IgD-negative memory B cell (primary cell): ENCODE measurements at regions not wholly inside any gene's neighbourhood (a gene's known extent, or its start where the extent isn't known, plus 50 kb on each side); places are given as distances from the start of the nearest gene placed in this dataset.
"Not testable (repeated sequence)": the region's sequence is repeated elsewhere in the genome, so short reads cannot be mapped to it uniquely, and the experiment has no call there.

Experiments used
- H3K27ac Mint-ChIP-seq, 3 donors: one replicate each; pipeline ENCODE4 v1.8.0; 2020 to 2022; ENCODE audit warnings: mild to moderate bottlenecking in 3 of 3, mixed read lengths in 3 of 3, moderate library complexity in 1 of 3
- H3K27me3 Mint-ChIP-seq: one replicate; pipeline ENCODE4 v1.8.0; 2021; ENCODE audit warnings: mixed read lengths
- H3K36me3 Mint-ChIP-seq: one replicate; pipeline ENCODE4 v1.8.0; 2020; ENCODE audit warnings: mild to moderate bottlenecking, mixed read lengths
- H3K4me1 Mint-ChIP-seq, 3 donors: one replicate each; pipeline ENCODE4 v1.8.0; 2020 to 2022; ENCODE audit warnings: mixed read lengths in 3 of 3, mild to moderate bottlenecking in 1 of 3
- H3K4me3 Mint-ChIP-seq, 4 donors: one replicate each; pipeline ENCODE4 v1.8.0; 2020 to 2022; ENCODE audit warnings: mild to moderate bottlenecking in 4 of 4, mixed read lengths in 4 of 4, moderate library complexity in 3 of 4
- H3K9me3 Mint-ChIP-seq, 3 donors: one replicate each; pipeline ENCODE4 v1.8.0; 2020 to 2021; ENCODE audit warnings: mixed read lengths in 3 of 3, mild to moderate bottlenecking in 1 of 3

DNA sequence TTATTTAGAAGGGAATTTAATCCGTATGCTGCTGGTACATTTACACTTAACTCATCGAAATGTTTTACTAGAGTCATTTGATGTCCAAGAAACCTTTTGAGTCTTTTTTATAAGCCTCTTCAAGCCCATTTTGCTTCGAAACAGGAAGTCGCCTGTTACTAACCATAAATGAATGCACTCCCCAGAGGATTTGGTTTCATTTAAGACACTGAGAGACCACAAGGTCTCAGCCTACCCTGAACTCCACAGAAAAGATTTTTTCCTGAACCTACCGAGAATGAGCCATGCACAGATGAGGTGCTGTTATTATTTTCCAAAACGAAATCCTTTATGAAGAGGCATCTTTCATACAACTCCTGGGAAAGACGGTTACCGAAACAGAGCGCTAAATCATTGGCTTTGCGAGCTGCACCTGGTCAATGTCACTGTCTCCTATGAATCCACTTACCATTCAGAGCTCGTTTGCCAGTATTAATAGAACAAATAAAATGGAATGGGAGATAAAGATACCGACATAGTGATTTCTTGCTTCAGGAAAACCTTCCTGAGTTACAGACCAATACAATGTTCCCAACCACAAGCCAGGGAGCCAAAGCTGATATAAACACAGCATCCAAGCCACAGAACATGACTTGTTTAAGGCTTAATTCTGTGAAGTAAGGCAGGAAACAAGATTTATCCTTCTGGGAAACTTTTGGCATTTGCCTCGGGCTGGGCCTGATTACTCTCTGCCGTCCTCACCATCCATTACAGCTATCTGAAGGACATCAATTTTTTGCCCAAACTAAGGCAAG, 382.1 kb downstream of the OSR1 start:
- peaks cover 0 to 5% (median 3%) of the 10 kb centered on the region in 3 donors for H3K9me3 Mint-ChIP-seq
- peaks cover 7 to 12% (median 11%) of the 10 kb centered on the region in 3 donors for H3K4me1 Mint-ChIP-seq
- H3K27ac Mint-ChIP-seq: no peak overlapping the region
- H3K27me3 Mint-ChIP-seq: peaks cover 35% of the 10 kb centered on the region
- H3K4me3 Mint-ChIP-seq: peak overlapping the region in 2 of 4 donors; percentile 59 to 77
- H3K36me3 Mint-ChIP-seq: peaks cover 8% of the 10 kb centered on the region

DNA sequence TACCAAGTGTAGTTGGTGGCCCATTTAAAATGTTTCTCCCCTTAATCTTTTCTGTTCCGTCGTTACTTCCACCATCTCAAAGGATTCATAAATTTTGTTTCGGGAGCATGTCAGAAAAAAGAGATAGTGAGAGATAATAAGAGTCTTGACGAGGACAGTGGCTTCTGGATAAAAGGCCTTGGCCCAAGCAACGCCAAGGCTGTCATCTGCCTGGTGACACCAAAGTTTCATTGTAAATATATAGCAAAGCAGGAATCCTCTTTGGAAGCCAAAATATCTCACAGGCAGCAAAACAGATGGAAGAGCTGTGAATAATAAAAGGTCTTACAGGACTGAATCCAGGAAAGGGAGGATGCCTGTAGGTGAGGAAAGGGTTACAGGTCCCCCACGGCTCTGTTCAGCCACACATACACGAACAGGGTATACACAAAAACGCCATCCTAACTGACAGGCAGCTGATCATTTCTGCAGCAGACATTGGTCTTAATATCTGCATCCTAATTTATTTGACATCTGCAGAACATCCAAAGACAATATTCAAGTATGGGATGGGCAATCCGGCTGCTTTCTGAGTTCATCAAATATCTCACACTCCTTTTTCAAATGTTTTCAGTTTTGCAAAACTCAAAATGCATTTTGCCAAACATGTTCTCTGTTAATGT, 382.8 kb downstream of the OSR1 start:
- Mint-ChIP-seq H3K27ac (no peak overlapping the region), H3K9me3 (peaks cover 0 to 5% (median 3%) of the 10 kb centered on the region in 3 donors)

DNA sequence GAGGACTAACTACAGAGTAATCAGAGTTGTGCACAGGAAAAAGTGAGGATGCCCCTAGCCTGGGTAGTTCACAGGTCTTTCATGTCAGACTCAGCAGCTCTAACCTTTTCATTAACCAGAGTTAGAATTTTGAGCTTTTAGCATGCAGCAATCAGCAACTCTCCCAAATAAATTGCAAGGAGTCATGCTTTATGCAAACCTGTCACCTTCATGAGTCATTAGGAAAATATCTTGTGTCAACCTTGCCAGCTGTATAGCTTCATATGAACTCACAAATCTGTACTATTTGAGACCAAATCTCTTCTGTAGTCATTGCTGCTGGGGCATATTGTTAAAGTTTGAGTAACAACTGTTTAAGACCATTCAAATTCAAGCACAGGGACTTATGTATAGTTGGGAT, 382.3 kb upstream of the NT5C1B start:
- Mint-ChIP-seq H3K4me1 (peaks cover 7 to 12% (median 11%) of the 10 kb centered on the region in 3 donors), H3K36me3 (peaks cover 2% of the 10 kb centered on the region), H3K27ac (no peak overlapping the region), H3K4me3 (no peak overlapping the region), H3K27me3 (peaks cover 36% of the 10 kb centered on the region), H3K9me3 (peaks cover 2 to 5% (median 3%) of the 10 kb centered on the region in 3 donors)

More for the DNA sequence above, 382.8 kb downstream of the OSR1 start:
- Mint-ChIP-seq H3K36me3 (peaks cover 6% of the 10 kb centered on the region), H3K27me3 (peaks cover 33% of the 10 kb centered on the region), H3K4me3 (peak overlapping the region in 1 of 4 donors; percentile 18), H3K4me1 (peaks cover 7 to 12% (median 11%) of the 10 kb centered on the region in 3 donors)

DNA sequence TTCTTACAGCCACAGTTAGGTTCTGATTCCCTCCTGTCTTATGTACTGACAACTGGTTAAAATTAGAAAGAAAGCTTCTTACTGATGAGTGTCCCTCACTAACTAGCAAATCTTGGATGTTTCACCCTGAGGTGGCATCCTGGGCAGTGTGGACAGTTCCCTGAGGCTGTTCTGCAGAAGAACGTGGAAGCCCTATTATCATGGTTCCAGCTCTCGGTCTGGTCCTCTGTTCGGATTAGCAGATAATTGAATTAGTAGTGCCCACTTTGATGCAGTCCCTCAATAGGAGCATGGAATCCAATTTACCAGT, 381.7 kb upstream of the NT5C1B start:
- no peak overlapping the region for H3K27ac Mint-ChIP-seq
- H3K27me3 Mint-ChIP-seq: peaks cover 37% of the 10 kb centered on the region
- H3K4me1 Mint-ChIP-seq: peaks cover 2 to 8% (median 6%) of the 10 kb centered on the region in 3 donors
- peaks cover 2 to 5% (median 3%) of the 10 kb centered on the region in 3 donors for H3K9me3 Mint-ChIP-seq
- H3K4me3 Mint-ChIP-seq: no peak overlapping the region
- H3K36me3 Mint-ChIP-seq: no peaks in the 10 kb centered on the region

DNA sequence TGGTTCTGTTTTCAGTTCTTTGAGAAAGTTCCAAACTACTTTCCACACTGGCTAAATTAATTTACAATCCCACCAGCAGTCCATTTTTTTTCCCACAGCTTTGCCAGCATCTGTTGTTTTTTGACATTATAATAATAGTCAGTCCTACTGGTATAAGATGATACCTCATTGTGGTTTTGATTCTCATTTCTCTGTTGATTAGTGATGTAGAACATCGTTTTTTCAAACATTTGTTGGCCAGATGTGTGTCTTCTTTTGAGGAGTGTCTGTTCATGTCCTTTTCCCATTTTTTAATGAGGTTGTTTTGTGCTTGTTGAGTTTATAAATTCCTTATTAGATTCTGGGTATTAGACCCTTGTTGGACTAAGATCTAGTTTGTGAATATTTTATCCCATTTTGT, 376.8 kb upstream of the NT5C1B start:
- Mint-ChIP-seq H3K4me1 (peaks cover 0 to 2% (median 0%) of the 10 kb centered on the region in 3 donors), H3K27ac (no peak overlapping the region), H3K9me3 (peaks cover 0 to 4% (median 2%) of the 10 kb centered on the region in 3 donors), H3K36me3 (peaks cover 2% of the 10 kb centered on the region), H3K27me3 (peaks cover 17% of the 10 kb centered on the region), H3K4me3 (no peak overlapping the region)

DNA sequence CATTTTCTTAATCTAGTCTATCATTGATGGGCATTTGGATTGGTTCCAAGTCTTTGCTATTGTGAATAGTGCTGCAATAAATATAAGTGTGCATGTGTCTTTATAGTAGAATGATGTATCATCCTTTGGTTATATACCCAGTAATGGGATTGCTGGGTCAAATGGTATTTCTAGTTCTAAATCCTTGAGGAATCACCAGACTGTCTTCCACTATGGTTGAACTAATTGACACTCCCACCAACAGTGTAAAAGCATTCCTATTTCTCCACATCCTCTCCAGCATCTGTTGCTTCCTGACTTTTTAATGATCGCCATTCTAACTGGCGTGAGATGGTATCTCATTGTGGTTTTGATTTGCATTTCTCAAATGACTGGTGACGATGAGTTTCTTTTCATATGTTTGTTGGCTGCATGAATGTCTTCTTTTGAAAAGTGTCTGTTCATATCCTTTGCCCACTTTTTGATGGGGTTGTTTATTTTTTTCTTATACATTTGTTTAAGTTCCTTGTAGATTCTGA, 374.4 kb upstream of the NT5C1B start:
- H3K27ac Mint-ChIP-seq, H3K4me3 Mint-ChIP-seq, H3K36me3 Mint-ChIP-seq, H3K9me3 Mint-ChIP-seq, H3K4me1 Mint-ChIP-seq: not testable (repeated sequence)
- peaks cover 11% of the 10 kb centered on the region for H3K27me3 Mint-ChIP-seq

DNA sequence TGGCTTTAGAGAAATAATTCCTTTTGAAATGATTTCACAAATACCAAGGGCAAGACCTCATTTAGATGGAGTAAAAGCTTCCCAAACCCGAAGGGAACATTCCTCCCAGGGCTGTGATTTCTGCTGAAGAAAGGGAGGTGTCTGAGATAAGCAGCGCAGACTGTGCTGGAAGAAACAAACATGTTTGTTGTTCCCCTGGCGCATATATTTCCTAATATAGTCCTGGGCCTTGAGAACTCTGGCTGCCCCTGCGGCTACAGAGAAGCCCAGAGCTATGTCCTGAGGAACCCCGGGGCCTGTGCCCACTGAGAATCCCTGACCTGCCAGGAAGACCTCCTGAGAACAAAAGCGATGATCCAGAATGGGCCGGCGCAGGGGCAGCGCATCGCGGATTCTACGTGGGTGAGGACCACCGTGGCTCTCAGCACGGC, 372.6 kb upstream of the NT5C1B start:
- no peak overlapping the region for H3K4me3 Mint-ChIP-seq
- peaks cover 0 to 2% (median 0%) of the 10 kb centered on the region in 3 donors for H3K4me1 Mint-ChIP-seq
- H3K9me3 Mint-ChIP-seq: peaks cover 0 to 2% (median 2%) of the 10 kb centered on the region in 3 donors
- H3K36me3 Mint-ChIP-seq: peaks cover 2% of the 10 kb centered on the region
- peaks cover 8% of the 10 kb centered on the region for H3K27me3 Mint-ChIP-seq
- no peak overlapping the region for H3K27ac Mint-ChIP-seq

DNA sequence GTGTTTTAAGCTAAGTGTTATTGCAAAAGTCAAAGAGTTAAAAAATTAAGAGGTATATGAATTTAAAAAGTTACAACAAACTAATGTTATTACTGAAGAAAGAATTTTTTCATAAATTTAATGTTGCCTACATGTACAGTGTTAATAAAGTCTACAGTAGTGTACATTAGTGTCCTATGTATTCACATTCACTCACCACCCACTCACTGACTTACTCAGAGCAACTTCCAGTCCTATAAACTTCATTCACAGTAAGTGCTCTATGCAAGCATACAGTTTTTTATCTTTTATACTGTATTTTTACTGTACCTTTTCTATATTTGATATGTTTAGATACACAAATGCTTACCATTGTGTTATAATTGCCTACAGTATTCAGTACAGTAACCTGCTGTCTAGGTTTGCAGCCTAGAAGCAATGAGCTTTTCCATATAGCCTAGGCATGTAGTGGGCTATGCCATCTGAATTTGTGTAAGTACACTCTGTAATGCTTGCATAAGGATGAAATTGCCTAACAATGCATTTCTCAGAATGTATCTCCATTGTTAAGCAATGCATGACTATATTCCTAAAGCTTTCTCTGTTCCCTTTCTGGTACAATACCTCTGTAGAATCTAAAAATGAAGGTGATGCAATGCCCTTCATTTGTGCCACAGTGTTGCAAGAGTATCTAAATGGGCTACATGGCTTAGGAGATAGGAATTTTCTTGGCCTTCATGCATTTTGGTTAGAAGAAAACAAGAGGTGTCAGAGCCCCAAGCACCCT, 370.8 kb upstream of the NT5C1B start:
- H3K4me1 Mint-ChIP-seq: no peaks in the 10 kb centered on the region
- no peak overlapping the region for H3K4me3 Mint-ChIP-seq
- peaks cover 1% of the 10 kb centered on the region for H3K27me3 Mint-ChIP-seq
- H3K36me3 Mint-ChIP-seq: no peaks in the 10 kb centered on the region
- peaks cover 0 to 10% (median 4%) of the 10 kb centered on the region in 3 donors for H3K9me3 Mint-ChIP-seq
- H3K27ac Mint-ChIP-seq: no peak overlapping the region

DNA sequence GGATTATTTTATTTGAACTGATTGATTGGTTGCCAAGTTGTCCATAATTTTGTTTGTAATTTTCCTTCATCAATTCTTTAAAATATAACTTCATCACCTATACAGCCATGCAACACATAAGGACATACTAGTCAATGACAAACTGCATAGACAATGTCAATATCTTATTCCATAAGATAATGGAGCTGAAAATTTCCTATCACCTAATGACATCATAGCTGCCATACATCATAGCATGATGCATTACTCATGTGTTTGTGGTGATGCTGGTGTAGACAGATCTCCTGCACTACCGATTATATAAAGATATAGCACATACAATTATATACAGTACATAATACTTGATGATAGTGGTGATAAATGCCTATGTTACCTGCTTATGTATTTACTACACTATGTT, 369.8 kb upstream of the NT5C1B start:
- no peaks in the 10 kb centered on the region for H3K4me1 Mint-ChIP-seq
- no peak overlapping the region for H3K27ac Mint-ChIP-seq
- H3K4me3 Mint-ChIP-seq: no peak overlapping the region
- peaks cover 1% of the 10 kb centered on the region for H3K27me3 Mint-ChIP-seq
- peaks cover under 1 to 12% (median 5%) of the 10 kb centered on the region in 3 donors for H3K9me3 Mint-ChIP-seq
- no peaks in the 10 kb centered on the region for H3K36me3 Mint-ChIP-seq

DNA sequence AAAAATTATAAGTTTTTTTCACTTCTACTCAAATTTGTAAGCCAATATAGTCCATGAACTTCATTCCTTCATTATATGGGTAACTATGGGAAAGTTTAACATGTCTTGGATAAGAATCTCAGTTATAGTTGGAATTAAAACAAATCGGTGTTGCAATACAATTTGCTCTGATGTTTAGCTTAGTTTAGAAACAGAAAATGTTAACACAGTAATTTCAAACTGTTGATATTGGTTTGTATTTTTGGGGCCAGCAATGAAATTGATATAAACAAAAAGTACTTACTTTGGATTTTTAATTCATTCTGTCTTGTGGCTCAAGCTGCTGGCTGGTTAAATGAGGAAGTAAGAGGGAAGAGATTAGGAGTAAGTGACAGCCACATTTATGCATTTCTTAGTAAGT, 368.5 kb upstream of the NT5C1B start:
- peaks cover 1% of the 10 kb centered on the region for H3K27me3 Mint-ChIP-seq

DNA sequence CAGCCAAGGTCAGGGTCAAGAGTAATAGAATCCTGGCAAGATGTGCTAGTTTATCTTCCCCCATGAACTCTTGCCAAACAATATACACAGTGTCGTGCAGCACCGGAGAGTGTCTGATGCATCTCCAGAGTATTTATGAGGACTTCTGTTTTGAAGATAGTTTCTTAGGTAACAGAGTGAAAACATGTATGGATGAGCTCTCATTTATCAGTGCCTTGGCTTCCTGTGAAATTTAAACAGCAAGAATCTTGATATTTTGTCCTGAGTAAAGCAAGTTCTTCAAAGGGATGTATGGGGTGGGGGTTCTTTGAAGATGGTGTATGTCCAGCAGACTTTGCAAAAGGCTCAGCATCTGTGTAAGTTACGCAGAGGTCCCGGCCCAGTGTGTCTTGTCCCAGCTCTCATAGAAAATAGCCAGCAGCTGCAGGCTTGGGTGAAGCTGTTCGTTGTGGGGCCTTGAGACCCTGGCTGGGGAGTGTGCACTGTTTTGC, 361.0 kb upstream of the NT5C1B start:
- Mint-ChIP-seq H3K4me1 (no peaks in the 10 kb centered on the region), H3K9me3 (peaks cover 4 to 6% (median 4%) of the 10 kb centered on the region in 3 donors), H3K36me3 (no peaks in the 10 kb centered on the region), H3K4me3 (no peak overlapping the region), H3K27me3 (peaks cover 4% of the 10 kb centered on the region), H3K27ac (peak overlapping the region in 1 of 3 donors; percentile 52)

More for the DNA sequence above, 368.5 kb upstream of the NT5C1B start:
- H3K27ac Mint-ChIP-seq: no peak overlapping the region
- H3K36me3 Mint-ChIP-seq: no peaks in the 10 kb centered on the region
- no peaks in the 10 kb centered on the region for H3K4me1 Mint-ChIP-seq
- peaks cover 4 to 13% (median 7%) of the 10 kb centered on the region in 3 donors for H3K9me3 Mint-ChIP-seq
- H3K4me3 Mint-ChIP-seq: no peak overlapping the region

DNA sequence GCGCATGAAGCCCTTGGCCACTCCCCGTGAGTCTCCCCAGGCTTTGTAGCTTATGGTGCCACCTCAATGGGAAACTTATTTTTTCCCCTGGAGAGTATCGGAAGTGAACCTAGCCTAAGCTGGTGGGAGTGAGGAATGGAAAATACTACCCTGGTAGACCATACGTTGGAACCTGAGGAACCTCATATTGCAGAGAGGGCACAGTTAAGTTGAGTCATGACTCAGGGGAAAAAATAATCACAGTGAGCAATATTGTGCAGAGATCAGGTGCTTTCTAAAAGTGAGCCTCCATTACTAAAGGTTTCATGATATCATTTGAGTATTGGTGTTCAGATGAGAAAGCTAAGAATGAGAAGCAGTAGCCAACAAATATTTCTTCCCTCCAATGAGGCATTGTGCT, 360.5 kb upstream of the NT5C1B start:
- no peaks in the 10 kb centered on the region for H3K36me3 Mint-ChIP-seq
- H3K4me3 Mint-ChIP-seq: no peak overlapping the region
- H3K27me3 Mint-ChIP-seq: peaks cover 4% of the 10 kb centered on the region
- H3K4me1 Mint-ChIP-seq: no peaks in the 10 kb centered on the region
- H3K27ac Mint-ChIP-seq: peak overlapping the region in 1 of 3 donors; percentile 52
- peaks cover 2 to 4% (median 4%) of the 10 kb centered on the region in 3 donors for H3K9me3 Mint-ChIP-seq

DNA sequence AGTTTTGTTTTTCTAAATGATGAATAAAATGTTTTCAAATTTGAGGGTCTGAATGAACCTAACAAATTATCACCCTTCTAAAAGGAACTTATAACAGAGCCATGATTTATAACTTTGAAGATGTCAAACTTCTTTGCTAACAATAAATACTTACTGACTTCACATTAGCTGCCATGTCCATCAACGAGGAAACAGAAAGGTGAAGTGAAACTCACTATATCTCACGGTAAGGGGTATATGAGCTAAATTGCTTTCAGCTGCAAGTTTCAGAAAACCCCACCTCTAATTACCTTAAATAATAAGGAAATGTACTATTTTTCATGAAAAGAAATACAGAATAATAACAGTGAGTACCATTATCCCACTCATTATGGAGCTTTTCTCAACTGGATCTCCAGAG, 350.8 kb upstream of the NT5C1B start:
- Mint-ChIP-seq H3K4me3 (no peak overlapping the region), H3K27me3 (peaks cover 20% of the 10 kb centered on the region), H3K27ac (no peak overlapping the region), H3K9me3 (no peaks in the 10 kb centered on the region), H3K36me3 (peaks cover 4% of the 10 kb centered on the region), H3K4me1 (peaks cover 3 to 15% (median 14%) of the 10 kb centered on the region in 3 donors)

DNA sequence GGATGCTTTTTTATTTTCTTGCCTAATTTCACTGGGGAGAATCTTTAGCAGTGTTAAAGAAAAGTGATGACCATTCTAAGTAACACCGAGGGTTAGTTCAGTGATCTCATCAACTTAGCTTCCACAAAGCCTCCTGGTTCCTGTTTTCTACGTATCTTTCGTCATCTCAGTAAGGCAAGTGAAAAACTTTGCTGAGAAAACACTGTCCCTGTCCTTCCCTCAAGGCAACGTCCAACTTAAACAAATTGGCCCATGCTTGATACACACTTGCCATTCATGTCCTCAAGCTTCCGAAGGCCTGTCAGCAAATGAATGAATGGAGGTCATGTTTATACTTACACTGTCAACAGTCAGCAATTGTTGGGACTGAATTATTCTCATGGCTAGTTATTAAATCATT, 350.4 kb upstream of the NT5C1B start:
- H3K27ac Mint-ChIP-seq, H3K9me3 Mint-ChIP-seq, H3K36me3 Mint-ChIP-seq: not testable (repeated sequence)
- Mint-ChIP-seq H3K4me1 (peaks cover 3 to 15% (median 14%) of the 10 kb centered on the region in 3 donors), H3K4me3 (peak overlapping the region in 1 of 4 donors; percentile 18), H3K27me3 (peaks cover 20% of the 10 kb centered on the region)

DNA sequence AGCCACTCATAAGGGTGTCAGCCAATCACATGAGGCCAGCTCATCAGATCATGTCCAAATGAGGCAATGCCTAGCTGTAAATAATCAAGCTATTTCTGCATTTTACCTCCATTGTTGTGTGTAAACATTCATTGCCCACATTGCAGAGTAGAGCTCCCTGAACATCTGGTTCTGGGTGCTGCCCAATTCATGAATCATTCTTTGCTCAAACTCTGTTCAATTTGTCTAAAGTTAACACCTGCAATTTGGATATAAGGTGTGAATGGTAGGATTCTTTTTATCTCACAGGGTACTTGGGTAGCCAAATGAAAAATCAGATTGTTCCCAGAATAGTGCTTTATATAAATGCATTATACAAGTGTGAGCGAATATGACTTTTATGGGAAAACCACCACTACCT, 345.5 kb upstream of the NT5C1B start:
- H3K36me3 Mint-ChIP-seq: no peaks in the 10 kb centered on the region
- H3K4me3 Mint-ChIP-seq: no peak overlapping the region
- no peaks in the 10 kb centered on the region for H3K9me3 Mint-ChIP-seq
- H3K27me3 Mint-ChIP-seq: peaks cover 14% of the 10 kb centered on the region
- H3K27ac Mint-ChIP-seq: no peak overlapping the region
- peaks cover 0 to 6% (median 4%) of the 10 kb centered on the region in 3 donors for H3K4me1 Mint-ChIP-seq
